DOHH2 (cell line): ENCODE measurements at regions not wholly inside any gene's neighbourhood (a gene's known extent, or its start where the extent isn't known, plus 50 kb on each side); places are given as distances from the start of the nearest gene placed in this dataset.

Experiments
- H3F3A ChIP-seq: fragments of 200-600 bp; sonication (generic), shearing (Covaris generic); 2 replicates; pipeline ENCODE4 v1.6.0; 2016; ENCODE audit warnings: antibody characterized with exemption, mild to moderate bottlenecking; ENCODE audit not compliant: control insufficient read depth, insufficient read depth
- H3K27ac ChIP-seq: fragments of 200-600 bp; sonication (generic); 2 replicates; pipeline ENCODE4 v1.5.1; 2014; ENCODE audit warnings: low read depth, mild to moderate bottlenecking, low read length, moderate library complexity
- H3K27me3 ChIP-seq: fragments of 200-600 bp; sonication (generic); 2 replicates; pipeline ENCODE4 v1.6.1; 2014; ENCODE audit warnings: mild to moderate bottlenecking, low read length, mixed read lengths; ENCODE audit not compliant: control insufficient read depth
- H3K36me3 ChIP-seq: fragments of 200-600 bp; sonication (generic); 2 replicates; pipeline ENCODE4 v1.6.1; 2014; ENCODE audit warnings: mild to moderate bottlenecking, low read length, moderate library complexity, mixed read lengths; ENCODE audit not compliant: control insufficient read depth
- H3K4me1 ChIP-seq: fragments of 200-600 bp; sonication (generic); 2 replicates; pipeline ENCODE4 v1.6.1; 2014; ENCODE audit warnings: mild to moderate bottlenecking, low read length, mixed read lengths; ENCODE audit not compliant: control insufficient read depth
- H3K4me2 ChIP-seq: fragments of 200-600 bp; sonication (generic); 2 replicates; pipeline ENCODE4 v1.6.0; 2014; ENCODE audit warnings: mild to moderate bottlenecking, low read length, moderate library complexity
- H3K4me3 ChIP-seq: fragments of 200-600 bp; sonication (generic); 2 replicates; pipeline ENCODE4 v1.5.1; 2014; ENCODE audit warnings: mild to moderate bottlenecking, low read length, mixed read lengths
- H3K79me2 ChIP-seq: fragments of 200-600 bp; sonication (generic); 2 replicates; pipeline ENCODE4 v1.6.1; 2014; ENCODE audit warnings: mild to moderate bottlenecking, low read length, mixed read lengths; ENCODE audit not compliant: control insufficient read depth
- H3K9me2 ChIP-seq: fragments of 200-600 bp; sonication (generic); replicated peaks from 2 replicates; pipeline ENCODE4 v1.6.1; 2014; ENCODE audit warnings: mild to moderate bottlenecking, low read length, mixed read lengths; ENCODE audit not compliant: control insufficient read depth
- H3K9me3 ChIP-seq: fragments of 200-600 bp; sonication (generic); 2 replicates; pipeline ENCODE4 v1.6.1; 2014; ENCODE audit warnings: antibody characterized with exemption, low read length, mixed read lengths; ENCODE audit not compliant: control insufficient read depth, insufficient read depth
- H4K20me1 ChIP-seq: fragments of 200-600 bp; sonication (generic); 2 replicates; pipeline ENCODE4 v1.6.0; 2014; ENCODE audit warnings: low read depth, mild to moderate bottlenecking, antibody characterized with exemption, low read length, moderate library complexity; ENCODE audit not compliant: control insufficient read depth, insufficient read depth
- CTCF ChIP-seq: fragments of 200-600 bp; sonication (generic); IDR thresholded peaks from one replicate; pipeline ENCODE4 v1.5.1; 2014; ENCODE audit warnings: antibody characterized with exemption, mild to moderate bottlenecking, low read depth, low read length; ENCODE audit not compliant: poor library complexity, severe bottlenecking
- EZH2phosphoT487 ChIP-seq: fragments of 200-600 bp; sonication (generic); IDR thresholded peaks from 2 replicates; pipeline ENCODE4 v1.6.1; 2017; ENCODE audit warnings: borderline replicate concordance, mild to moderate bottlenecking, antibody characterized with exemption, low read length, moderate library complexity, mixed read lengths

- Histone ChIP-seq H4K20me1 (no peaks in the 10 kb centered on the region), H3K27me3 (no peaks in the 10 kb centered on the region), H3K4me3 (no peak overlapping the region), H3K4me1 (0 out of 2 replicates have a peak, but pooled peaks cover 3% of the 10 kb centered on the region), H3K9me2 (no peaks in the 10 kb centered on the region), H3K27ac (no peak overlapping the region), H3K9me3 (no peaks in the 10 kb centered on the region), H3K36me3 (no peaks in the 10 kb centered on the region), H3K4me2 (no peak overlapping the region), H3K79me2 (no peaks in the 10 kb centered on the region), H3F3A (no peaks in the 10 kb centered on the region)
- TF ChIP-seq CTCF (no peak), EZH2phosphoT487 (no peak)
Observed at GRCh38 chr6:12467706-12468670, 177.8 kb downstream of the EDN1 start.

- H3F3A ChIP-seq = no peaks in the 10 kb centered on the region
- TF ChIP-seq CTCF (no peak), EZH2phosphoT487 (no peak)
- H4K20me1 ChIP-seq = no peaks in the 10 kb centered on the region
- peaks cover 13% of the 10 kb centered on the region for H3K4me1 ChIP-seq
- H3K4me3 ChIP-seq = no peak overlapping the region
- H3K9me2 ChIP-seq = no peaks in the 10 kb centered on the region
- H3K27me3 ChIP-seq = no peaks in the 10 kb centered on the region
- no peak overlapping the region for H3K4me2 ChIP-seq
- H3K27ac ChIP-seq = no peak overlapping the region
- H3K9me3 ChIP-seq = no peaks in the 10 kb centered on the region
- no peaks in the 10 kb centered on the region for H3K36me3 ChIP-seq
- H3K79me2 ChIP-seq = no peaks in the 10 kb centered on the region
Observed at GRCh38 chr6:12472601-12473038, 182.5 kb downstream of the EDN1 start.

GRCh38 chr6:12473494-12473893 lies 183.3 kb downstream of the EDN1 start:
- Histone ChIP-seq H3K36me3 (no peaks in the 10 kb centered on the region), H4K20me1 (no peaks in the 10 kb centered on the region), H3K4me1 (peaks cover 10% of the 10 kb centered on the region), H3K9me2 (no peaks in the 10 kb centered on the region), H3K4me3 (no peak overlapping the region), H3K27ac (no peak overlapping the region), H3K4me2 (no peak overlapping the region), H3K79me2 (no peaks in the 10 kb centered on the region), H3F3A (no peaks in the 10 kb centered on the region), H3K9me3 (no peaks in the 10 kb centered on the region), H3K27me3 (no peaks in the 10 kb centered on the region)
- TF ChIP-seq CTCF = no peak
- TF ChIP-seq EZH2phosphoT487 = no peak
